ENCODE measurements at regions not wholly inside any gene's neighbourhood (a gene's known extent, or its start where the extent isn't known, plus 50 kb on each side); places are given as distances from the start of the nearest gene placed in this dataset.

DNA sequence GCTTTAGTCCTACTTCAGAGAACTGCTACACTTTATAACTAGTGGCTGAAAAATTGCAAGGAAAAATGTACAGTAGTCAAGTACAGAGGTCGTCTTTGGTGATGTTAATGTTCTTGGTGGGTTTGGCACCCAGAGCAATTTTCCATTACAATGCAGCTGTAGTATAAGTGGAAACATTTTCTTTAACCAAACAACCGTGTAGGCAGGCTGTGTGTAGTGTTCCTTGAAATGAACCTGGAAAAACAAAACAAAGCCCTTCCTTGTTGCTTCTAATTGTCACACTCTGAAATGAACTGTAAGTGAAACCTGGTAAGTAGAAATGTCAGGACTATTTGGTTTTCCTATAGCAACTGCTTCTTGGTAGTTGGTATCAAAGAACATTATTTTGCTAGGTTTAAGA, 256.9 kb downstream of the MDFIC start:
- TF ChIP-seq, protein P1, sequence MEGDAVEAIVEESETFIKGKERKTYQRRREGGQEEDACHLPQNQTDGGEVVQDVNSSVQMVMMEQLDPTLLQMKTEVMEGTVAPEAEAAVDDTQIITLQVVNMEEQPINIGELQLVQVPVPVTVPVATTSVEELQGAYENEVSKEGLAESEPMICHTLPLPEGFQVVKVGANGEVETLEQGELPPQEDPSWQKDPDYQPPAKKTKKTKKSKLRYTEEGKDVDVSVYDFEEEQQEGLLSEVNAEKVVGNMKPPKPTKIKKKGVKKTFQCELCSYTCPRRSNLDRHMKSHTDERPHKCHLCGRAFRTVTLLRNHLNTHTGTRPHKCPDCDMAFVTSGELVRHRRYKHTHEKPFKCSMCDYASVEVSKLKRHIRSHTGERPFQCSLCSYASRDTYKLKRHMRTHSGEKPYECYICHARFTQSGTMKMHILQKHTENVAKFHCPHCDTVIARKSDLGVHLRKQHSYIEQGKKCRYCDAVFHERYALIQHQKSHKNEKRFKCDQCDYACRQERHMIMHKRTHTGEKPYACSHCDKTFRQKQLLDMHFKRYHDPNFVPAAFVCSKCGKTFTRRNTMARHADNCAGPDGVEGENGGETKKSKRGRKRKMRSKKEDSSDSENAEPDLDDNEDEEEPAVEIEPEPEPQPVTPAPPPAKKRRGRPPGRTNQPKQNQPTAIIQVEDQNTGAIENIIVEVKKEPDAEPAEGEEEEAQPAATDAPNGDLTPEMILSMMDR (conservative IDR thresholded peaks at IDR 0.05; ENCODE audit: low read depth in 2 of 2): no peak
- no peak for TF ChIP-seq POLR2AphosphoS5 (IDR thresholded peaks at IDR 0.05; ENCODE audit: low read depth)
- TF ChIP-seq, protein P2, sequence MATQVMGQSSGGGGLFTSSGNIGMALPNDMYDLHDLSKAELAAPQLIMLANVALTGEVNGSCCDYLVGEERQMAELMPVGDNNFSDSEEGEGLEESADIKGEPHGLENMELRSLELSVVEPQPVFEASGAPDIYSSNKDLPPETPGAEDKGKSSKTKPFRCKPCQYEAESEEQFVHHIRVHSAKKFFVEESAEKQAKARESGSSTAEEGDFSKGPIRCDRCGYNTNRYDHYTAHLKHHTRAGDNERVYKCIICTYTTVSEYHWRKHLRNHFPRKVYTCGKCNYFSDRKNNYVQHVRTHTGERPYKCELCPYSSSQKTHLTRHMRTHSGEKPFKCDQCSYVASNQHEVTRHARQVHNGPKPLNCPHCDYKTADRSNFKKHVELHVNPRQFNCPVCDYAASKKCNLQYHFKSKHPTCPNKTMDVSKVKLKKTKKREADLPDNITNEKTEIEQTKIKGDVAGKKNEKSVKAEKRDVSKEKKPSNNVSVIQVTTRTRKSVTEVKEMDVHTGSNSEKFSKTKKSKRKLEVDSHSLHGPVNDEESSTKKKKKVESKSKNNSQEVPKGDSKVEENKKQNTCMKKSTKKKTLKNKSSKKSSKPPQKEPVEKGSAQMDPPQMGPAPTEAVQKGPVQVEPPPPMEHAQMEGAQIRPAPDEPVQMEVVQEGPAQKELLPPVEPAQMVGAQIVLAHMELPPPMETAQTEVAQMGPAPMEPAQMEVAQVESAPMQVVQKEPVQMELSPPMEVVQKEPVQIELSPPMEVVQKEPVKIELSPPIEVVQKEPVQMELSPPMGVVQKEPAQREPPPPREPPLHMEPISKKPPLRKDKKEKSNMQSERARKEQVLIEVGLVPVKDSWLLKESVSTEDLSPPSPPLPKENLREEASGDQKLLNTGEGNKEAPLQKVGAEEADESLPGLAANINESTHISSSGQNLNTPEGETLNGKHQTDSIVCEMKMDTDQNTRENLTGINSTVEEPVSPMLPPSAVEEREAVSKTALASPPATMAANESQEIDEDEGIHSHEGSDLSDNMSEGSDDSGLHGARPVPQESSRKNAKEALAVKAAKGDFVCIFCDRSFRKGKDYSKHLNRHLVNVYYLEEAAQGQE (IDR thresholded peaks at IDR 0.05; ENCODE audit: unreplicated experiment): no peak
- TF ChIP-seq EZH2 (IDR thresholded peaks at IDR 0.05; ENCODE audit: low read depth, unreplicated experiment): no peak
- TF ChIP-seq CREB1 (CRISPR knock-in tag; IDR thresholded peaks at IDR 0.05; ENCODE audit: low read depth): no peak
- TF ChIP-seq JUNB (IDR thresholded peaks at IDR 0.05; ENCODE audit: unreplicated experiment): no peak
- TF ChIP-seq NANOG (IDR thresholded peaks at IDR 0.05; ENCODE audit: borderline replicate concordance): no peak
